ENCODE measurements at regions not wholly inside any gene's neighbourhood (a gene's known extent, or its start where the extent isn't known, plus 50 kb on each side); places are given as distances from the start of the nearest gene placed in this dataset.
"Not testable (repeated sequence)": the region's sequence is repeated elsewhere in the genome, so short reads cannot be mapped to it uniquely, and the experiment has no call there.

DNA sequence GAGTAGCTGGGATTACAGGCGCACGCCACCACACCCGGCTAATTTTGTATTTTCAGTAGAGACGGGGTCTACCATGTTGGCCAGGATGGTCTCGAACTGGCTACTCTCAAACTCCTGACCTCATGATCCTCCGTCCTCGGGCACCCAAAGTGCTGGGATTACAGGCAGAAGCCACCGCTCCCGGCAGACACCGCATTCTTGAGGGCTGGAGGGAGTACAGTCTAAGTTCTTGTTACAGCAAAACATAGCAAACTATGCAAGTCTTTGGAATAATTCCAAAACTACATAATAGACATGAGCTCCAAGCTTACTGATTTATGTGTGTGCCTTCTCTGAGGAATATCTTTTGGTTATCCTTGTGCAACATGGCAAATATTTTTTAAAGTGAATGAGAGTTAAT lies 299.1 kb upstream of the ZNF658 start:
- DNase-seq, result peak; percentile 3

DNA sequence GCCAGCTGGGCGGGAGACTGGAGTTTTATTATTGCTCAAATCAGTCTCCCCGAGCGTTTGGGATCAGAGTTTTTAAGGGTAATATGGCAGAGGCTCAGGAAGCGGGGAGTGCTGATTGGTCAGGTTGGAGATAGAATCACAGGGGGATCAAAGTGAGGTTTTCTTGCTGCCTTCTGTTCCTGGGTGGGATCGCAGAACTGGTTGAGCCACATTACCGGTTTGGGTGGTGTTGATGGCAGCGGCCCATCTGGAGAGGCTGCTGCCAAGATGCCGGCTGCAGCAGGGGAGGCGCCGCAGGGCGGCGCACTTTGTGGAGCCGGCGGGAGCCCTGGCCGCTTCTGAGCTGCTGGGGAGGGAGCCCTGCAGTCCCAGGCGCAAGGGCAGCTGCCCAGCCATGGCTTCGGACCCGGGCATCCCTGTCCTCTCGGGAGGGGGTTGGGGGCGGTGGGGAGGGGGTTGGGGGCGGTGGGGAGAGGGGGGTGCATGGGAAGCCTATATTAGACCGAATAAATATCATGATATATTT lies 268.9 kb upstream of the ZNF658 start:
- DNase-seq, result not testable (repeated sequence)

DNA sequence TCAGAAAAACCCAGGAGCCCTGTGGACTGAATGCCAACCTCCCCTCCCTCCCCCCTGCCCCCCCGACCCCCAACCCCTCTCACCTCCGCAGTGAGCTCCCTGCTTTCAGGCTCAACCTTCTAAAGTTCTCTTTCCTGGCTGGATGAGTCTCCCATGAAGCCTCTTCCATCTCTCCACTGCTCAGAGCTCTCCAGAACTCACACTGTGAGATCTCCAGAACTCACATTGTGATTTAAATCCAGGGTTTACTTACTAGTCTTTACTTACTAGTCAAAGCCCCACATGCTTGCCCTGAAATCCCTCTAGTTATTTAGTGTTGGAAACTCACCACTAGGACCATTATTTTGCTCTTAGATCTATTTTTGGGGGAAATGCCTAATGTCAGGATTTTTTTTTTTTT lies 252.8 kb upstream of the ZNF658 start:
- DNase-seq, result not testable (repeated sequence)

DNA sequence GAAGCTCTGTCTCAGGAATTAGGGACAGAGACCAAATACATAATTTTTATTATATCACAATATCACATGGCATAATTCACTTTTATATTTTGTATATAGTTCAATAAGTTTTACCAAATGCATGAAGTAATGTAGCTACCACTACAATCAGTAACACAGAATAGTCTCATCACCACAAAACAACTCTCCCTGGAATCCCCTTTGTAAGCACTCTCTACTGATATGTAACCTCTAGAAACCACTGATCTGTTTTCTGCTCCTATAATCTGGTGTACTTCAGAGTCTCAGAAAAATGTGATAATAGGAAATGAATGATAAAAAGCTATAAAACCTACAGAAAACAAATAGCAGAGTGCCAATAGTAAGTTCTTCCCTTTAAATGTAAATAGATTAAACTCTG lies 210.3 kb upstream of the ZNF658 start:
- not testable (repeated sequence) for DNase-seq

DNA sequence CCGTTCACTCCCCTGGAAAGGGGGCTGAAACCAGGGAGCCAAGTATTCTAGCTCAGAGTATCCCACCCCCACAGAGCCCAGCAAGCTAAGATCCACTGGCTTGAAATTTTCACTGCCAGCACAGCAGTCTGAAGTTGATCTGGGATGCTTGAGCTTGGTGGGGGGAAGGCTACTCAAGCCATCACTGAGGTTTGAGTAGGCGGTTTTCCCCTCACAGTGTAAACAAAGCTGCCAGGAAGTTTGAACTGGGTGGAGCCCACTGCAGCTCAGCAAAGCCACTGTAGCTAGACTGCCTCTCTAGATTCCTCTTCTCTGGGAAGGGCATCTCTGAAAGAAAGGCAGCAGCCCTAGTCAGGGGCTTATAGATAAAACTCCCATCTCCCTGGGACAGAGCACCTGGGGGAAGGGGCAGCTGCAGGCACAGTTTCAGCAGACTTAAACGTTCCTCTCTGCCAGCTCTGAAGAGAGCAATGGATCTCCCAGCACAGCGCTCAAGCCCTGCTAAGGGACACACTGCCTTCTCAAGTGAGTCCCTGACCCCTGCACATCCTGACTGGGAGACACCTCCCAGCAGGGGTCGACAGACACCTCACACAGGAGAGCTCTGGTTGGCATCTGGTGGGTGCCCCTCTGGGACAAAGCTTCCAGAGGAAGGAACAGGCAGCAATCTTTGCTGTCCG lies 204.8 kb upstream of the ZNF658 start:
- DNase-seq, result not testable (repeated sequence)

DNA sequence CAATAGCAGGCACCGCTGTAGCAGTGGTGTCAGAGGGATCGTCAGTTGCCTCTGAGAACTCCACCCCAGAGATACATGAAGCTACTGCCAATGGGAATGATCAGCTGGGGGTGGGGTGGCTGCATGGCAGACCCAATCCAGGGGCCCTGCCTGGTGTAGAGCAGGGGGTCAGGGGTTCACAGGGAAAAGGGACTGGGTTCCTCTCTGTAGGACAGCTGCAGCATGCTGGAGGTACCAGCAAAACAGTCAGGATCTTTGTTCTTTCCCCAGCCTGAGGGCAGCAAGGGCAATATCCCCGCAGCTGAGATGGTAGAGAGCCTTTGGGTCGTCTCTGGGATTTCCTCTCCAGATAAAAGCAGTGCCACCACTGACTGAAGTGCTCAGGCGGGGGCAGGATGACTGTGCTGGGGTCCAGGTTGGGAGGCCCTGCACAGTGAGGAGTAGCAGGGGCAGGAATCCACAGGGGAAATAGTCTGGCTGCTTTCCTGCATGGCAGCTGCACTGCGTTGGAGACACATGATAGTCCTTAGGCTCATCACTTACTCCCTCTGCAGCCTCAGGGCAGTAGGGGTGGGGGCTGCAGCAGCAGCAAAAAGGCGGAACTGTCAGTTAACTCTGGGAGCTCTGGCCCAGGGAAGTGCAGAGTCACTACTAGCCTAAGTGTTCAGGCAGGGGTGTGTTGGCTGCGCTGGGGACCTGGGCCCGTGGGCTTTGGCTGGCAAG lies 203.0 kb upstream of the ZNF658 start:
- not testable (repeated sequence) for DNase-seq

DNA sequence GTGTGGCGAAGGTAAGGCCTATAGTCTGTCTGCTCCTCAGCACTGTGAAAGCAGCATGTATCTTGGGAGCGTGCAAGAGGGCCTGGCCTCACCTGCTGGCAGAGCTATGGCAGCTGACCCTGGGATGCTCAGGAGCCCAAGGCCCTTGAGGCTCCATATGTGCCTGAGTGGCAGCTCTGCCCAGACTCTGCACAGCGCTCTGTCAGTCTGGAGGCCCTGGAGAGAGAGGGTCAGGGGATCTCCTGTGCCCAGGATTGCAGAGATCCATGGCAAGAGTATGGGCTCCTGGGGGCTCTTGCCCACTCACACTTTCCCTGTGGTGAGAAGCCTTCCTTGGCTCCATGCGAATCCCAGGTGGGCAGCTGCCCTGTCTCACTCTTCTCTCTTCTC lies 202.5 kb upstream of the ZNF658 start:
- DNase-seq, result not testable (repeated sequence)

DNA sequence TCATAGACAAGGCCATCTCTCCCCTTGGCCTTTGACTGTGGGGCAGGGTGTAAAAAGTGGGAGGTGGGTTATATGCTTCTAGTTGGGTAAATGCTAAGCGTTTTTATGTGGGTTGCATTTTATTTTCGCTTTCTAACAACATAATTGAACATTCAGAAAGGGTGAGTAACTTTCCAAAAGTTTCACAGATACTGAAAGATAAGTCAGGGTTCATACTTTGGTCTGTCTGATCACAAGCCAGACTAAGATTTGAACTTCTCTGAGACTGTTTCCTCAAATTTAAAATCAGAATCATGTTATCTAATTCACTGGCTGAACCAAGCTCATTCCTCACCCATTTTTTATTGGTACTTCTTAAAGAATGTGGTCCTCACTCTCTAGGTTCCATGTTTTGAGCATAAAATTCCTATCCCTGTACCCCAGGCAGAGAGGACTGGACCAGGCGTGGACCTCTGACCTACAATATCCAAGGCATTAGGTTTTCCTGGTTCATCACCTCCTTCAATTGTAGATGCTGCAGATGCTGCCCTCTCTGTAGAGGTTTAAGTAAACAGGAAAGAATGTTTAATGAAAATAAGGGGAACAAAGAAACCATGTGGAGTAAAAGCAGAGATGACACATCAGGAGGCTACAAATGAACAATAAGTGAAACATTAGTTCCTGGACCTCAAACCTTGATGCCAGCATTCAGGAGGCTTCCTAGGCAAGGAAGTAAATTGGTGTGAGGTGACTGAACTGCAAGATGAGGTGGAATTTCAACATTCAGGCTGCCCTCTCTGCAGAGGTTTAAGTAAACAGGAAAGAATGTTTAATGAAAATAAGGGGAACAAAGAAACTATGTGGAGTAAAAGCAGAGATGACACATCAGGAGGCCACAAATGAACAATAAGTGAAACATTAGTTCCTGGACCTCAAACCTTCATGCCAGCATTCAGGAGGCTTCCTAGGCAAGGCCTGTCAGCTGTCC lies 198.8 kb upstream of the ZNF658 start:
- DNase-seq, result not testable (repeated sequence)

DNA sequence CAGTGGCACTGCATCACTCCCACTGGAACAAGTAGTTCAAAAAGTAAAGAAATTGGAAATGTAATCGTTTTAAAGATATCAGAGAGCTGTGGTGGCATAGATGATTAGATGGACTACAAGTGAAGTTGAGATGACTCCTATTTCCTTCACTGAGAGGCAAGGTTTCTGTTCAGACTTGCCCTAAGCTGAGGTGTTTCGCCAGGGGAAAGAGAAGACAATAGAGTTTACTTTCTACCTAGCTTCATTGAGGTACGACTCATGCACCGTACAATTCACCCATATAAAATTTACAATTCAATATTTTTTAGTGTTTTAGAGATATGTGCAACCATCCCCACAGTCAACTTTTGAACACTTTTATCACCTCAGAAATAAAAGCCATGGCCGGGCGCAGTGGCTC lies 189.0 kb upstream of the ZNF658 start:
- not testable (repeated sequence) for DNase-seq

DNA sequence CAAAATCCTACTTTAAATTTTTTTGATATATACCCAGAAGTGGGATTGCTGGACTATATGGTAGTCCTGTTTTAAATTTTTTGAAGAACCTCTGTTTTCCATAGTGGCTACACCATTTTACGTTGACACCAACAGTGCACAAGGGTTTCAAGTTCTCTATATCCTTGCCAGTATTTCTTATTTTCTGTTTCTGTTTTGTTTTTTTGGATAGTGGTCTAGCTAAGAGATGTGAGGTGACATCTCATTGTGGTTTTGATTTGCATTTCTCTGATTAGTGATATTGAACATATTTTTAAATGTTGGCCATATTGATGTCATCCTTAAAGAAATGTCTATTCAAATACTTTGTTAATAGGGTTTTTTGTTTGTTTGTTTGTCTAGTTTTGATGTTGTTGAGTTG lies 187.7 kb upstream of the ZNF658 start:
- not testable (repeated sequence) for DNase-seq

DNA sequence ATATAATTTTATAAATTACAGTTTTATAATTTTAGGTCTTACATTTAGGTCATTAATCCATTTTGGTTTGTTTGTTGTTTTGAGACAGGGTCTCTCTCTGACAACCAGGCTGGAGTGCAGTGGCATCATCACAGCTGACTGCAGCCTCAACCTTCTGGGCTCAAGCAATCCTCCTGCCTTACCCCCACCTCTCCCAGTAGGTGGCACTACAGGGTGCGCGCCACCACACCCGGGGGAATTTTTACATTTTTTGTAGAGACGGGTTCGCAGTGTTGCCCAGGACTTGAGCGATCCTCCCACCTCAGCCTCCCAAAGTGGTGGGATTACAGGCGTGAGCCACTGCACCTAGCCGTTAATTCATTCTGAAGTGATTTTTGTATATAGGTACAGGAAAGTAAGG lies 187.0 kb upstream of the ZNF658 start:
- not testable (repeated sequence) for DNase-seq

DNA sequence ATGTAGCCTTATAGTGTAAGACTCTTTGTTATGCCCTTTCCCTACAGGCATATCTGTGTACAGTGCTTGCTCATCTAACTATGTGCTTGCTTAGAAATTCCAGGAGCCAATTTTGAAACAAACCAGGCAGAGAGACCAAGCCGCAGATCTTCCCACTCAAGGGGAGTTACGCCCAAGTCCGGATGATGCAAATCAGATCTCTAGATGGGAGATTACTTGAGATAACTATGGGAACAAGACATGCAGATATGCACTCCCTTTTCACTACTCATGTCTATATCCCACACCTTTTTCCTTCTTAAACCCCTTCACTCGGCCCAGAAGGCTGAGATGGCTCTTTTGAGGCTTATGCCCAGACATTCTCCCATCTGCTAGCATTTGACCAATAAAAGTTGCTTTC lies 179.7 kb upstream of the ZNF658 start:
- not testable (repeated sequence) for DNase-seq

DNA sequence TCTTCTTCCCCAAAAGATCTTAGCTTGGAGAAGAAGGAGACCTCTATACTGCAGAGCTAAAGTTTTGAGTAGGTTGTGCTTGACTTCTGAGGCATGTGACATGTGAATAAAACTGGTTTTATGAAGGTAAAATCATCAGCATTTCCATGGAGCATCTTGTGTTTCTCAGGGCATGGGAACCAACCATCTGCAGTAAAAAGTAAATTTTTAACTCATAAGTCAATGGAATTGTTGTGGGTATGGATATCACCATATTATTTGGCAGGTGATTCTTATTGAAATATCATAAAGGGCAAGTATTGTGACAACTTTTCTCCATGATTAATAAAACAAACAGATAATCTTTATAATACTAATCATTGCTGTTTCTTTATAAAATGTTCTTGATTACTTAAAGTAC lies 173.0 kb upstream of the ZNF658 start:
- not testable (repeated sequence) for DNase-seq

DNA sequence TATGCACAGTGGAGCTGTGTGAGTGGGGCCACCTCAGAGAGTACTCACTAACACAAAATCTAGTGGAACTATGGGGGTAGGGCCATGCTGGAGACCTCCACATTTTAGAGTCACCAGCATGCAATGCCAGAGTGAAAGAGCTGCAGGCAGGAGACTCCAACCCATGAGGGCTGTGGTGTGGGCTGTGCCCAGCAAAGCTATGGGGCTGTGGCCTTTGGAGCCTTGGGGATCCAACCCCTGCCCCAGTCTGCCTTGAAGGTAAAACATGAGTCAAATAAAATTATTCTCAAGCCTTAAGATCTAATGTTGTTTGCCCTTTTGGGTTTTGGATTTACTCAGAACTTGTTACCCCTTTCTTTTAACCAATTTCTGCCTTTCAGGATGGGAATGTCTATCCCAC lies 163.8 kb upstream of the ZNF658 start:
- peak; percentile 0 for DNase-seq

DNA sequence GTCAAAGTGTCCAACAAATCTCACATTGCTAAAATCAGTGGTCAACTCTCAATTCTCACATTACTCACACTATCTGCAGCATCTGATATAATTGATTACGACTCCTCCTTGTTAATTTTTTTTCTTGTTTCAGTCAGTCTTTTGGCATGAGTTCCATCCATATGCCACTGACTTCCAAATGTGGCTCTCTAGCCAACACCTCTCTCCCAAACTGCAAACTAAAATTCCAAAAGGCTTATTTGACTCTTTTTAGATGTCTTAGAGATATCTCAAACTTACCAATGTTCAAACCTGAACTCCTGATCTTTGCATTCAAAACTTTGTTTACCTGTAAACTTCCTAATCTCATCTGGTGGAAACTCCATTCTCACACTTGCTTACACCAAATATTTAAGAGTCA lies 162.1 kb upstream of the ZNF658 start:
- DNase-seq, result not testable (repeated sequence)

DNA sequence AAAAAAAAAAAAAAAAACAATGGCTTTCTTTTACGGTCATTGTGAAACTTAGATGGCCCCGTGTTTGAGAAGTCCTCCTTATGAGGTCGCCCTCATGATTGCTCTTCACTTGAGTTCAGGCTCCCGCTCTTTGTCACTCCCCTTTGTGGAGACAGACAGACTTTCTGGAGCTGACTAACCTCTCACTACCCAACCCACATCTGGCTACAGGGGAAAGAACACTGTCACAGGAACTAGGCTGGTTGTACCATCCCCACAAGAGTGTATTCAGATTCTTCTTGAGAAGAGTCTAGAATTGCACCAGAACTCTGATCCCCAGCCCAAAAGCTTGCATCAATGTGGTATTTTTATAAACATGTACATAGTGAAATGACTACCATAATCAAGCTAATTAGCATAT lies 160.4 kb upstream of the ZNF658 start:
- not testable (repeated sequence) for DNase-seq

DNA sequence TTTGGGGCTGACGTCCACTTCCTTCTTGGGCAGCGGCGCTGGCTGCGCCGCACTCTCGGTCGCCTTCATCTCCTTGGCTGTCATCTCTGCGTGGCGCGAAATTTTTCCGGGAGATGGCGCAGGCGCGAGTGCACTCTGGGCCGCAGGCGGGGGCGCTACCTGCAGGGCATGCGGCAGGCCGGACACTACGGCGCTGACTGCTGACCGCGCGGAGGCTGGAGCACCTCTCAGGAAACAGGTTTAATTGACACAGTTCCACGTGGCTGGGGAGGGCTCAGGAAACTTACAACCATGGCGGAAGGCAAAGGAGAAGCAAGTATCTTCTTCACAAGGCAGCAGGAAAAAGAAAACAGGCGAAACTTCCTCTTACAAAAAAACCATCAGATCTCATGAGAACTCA lies 154.7 kb upstream of the ZNF658 start:
- not testable (repeated sequence) for DNase-seq

DNA sequence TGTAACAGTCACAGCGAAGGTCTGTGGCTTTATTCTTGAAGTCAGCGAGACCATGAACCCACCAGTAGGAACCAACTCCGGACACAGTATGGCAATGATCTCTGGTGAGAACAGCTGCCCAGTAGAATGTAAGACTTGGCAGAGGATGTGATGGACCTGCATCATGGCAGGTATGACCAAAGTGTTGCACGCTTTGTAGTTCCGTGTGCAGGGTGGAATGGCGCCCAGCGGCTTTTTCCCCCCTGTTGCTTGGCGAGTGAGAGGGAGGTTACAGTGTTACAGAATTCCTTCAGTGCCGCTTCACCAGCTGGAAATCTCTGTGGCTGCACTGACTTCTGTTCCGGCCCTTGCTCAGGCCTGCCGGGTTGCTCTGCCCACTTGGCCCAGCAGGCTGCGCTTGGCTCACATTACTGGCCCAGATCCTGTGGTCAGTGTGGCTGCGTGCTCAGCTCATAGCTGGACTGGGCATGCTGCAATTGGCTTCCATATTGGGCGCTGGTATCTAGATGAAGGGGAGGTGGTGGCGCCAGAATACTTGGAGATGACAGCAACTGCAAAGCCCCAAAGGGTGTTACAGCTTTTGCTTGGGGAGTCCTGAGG lies 148.1 kb upstream of the ZNF658 start:
- DNase-seq, result not testable (repeated sequence)

DNA sequence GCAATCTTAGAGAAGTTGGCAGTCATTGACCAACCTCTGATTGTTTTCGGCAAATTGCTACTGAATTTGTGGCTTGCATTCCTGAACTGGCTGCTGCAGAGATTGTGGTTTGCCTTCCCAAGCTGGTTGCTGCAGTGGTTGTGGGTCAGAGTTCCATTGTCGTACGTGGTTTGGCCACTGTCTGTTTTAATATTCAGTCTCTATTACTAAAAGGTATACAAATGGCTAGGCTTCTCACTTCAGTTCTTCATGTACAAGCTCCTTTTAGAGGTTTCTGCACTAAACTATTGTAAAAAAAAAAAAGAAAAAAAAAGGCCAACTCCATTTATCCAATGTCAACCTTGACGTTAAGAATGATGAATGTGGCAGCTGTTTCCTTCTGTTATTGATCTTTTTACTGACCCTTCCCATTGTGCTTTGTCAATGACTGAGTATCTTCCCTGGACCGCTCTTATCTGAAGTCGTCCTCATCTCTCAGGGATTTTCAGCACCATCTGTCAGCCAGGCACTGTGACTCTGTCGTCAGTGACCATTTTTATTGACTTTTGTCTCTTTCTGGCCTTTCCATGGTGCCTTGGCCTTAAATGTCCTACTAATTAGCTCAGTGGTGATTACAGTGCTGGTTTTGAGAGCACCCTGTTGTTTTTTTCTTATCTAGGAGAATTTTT lies 140.6 kb upstream of the ZNF658 start:
- DNase-seq, result not testable (repeated sequence)

DNA sequence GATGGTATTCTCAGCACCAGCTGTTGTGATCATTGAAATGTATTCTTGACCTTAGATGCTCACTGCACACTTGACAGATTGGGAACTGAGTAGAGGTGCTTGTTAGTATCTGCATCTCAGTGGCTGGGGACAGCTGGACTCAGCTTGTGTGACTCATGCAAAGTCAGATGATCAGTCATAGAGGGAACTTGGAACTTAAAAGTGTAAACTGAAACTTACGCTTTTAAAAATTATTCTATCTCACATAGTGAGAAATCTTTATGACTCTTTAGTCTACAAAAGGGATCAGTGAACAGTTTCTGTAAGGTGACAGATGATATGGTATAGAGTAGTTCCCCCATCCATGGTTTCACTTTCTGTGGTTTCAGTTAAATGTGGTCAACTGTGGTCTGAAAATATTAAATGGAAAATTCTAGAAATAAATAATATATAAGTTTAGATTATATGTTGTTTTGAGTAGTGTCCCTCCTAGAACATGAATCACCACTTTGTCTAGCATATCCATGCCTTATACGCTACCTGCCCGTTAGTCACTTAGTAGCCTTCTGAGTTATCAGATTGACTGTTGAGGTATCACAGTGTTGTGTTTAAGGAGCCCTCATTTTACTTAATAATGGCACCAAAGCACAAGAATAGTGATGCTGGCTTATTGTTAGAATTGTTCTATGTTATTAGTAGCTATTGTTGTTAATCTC lies 135.6 kb upstream of the ZNF658 start:
- not testable (repeated sequence) for DNase-seq

DNA sequence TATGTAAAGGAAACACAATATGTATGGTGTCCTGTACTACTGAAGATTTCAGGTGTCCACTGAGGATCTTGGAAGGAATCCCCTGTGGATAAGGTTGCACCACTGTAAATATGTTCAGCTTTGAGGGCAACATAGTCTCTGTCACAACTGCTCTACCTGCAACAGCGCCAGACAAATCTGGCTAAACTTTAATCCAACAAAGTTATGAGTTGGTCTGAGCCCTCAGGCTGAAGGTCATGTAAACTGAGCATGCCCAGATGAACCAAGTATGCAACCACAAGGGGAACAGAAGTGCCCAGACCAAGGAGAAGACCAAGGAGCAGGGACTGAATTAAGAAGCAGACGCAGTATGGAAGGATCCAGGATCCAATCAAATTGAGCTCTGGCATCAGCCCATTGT lies 135.0 kb upstream of the ZNF658 start:
- DNase-seq, result not testable (repeated sequence)
